ENCODE measurements at regions not wholly inside any gene's neighbourhood (a gene's known extent, or its start where the extent isn't known, plus 50 kb on each side); places are given as distances from the start of the nearest gene placed in this dataset.

DNA sequence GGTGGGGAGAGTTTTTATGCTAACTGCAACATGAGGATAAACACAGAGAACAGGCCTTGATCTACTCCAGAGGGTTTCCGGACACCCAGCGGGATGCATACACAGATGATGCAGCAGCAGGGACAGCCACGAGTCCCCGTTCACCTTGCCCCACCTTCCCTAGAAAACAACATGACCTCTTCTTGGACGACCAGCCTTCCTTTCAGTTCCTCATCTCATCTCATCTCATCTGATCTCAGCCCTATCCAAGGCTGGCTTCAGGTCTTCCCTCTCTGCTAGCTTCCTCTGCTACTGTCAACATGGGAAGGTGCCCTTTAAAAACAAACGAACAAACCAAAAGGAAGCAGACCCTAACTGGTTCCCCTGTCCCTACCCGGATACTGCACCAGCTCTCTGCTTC lies 1356.2 kb downstream of the TBC1D22A start:
- no peak for DNase-seq

DNA sequence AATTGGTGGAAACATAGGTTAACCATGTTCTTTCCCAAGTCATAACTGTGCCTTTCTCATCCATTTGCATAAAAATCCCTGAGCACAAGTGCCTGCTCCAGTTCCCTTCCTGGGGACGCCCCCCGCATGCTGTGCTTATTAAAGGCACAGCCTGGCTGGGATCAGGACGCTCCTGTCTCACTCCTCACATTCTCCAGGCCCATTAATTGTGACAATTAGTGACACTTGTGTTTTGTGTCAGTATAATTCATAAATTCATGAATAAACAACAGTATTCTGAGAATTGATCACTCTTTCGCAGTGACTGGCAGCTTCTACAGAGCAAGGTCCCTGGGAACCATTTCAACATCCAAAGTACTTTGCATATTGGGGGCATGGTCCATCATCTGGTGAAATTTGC lies 1354.4 kb downstream of the TBC1D22A start:
- no peak for DNase-seq

DNA sequence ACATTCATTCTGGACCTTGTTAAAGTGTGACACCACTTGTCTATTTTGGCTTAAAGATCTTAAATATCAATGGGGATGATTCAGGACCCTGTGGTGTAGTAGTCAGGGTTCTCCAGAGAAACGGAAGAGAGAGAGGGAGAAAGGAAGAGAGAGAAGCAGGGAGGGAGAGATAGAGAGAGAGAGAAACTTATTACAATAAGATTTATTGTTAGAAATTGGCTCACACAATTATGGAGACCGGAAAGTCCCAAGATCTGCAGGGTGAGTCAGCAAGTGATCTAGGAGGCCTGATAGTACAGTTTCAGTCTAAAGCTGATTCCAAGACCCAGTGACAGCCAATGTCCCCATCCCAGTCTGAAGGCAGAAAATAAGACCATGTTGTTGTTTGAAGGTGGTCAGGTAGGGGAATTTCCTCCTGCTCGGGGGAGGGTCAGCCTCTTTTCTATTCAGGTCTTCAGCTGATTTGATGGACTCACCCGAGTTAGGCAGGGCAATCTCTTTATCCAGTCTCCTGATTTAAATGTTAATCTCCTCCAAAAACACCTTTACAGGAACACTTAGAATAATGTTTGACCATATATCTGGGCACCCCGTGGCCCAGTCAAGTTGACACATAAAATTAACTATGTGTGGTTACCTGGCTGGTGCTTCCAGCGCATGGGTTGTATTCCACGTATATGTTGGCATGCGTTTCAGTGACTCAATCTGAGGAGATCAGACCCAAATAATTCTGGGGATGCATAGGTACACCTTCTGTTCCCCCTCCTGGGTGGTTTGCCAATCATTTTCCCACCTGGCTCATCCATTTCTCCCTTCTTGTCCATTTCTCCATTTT lies 1350.5 kb downstream of the TBC1D22A start:
- DNase-seq = no peak

DNA sequence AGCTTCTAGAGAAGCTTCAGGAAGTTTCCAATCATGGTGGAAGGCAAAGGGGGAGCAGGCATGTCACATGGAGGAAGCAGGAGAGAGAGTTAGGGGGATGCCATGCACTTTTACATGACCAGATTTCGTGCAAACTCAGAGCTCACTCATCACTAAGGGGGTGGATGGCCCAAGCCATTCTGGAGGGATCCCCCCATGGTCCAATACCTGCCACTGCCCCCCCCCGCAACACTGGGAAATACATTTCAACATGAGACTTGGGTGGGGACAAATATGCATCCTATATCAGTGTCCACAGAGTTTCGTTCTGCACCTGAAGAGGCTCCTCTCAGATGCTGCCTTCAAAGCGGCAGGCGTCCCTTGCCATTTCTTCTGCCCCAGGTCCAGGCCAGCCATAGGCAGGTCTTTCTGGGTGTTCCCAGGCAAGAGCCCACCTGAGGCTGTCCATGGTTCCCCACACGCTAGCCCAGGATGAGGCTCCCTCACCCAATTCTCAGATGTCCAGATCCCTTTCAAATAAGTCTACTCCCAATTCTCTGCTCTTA lies 1344.3 kb downstream of the TBC1D22A start:
- DNase-seq = no peak

DNA sequence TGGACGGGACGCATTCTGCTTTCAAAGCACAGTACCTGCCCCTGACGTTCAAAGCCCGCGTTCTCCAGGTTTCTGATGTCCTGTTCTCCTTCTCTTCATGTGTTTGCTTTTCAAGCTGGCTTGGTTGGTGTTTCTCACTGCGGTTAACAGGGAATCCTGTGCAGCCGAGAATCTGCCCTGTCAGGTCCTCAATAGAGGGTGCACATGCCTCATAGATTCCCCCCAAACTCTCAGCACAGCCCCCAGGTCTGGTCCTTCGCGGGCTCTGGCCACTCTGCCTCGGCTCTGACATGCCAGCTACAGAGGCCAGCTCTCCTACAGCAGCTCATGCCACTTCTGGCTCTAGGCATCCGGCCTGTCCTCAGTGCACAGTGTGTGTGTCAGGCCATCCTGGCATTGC lies 1343.8 kb downstream of the TBC1D22A start:
- DNase-seq = no peak

DNA sequence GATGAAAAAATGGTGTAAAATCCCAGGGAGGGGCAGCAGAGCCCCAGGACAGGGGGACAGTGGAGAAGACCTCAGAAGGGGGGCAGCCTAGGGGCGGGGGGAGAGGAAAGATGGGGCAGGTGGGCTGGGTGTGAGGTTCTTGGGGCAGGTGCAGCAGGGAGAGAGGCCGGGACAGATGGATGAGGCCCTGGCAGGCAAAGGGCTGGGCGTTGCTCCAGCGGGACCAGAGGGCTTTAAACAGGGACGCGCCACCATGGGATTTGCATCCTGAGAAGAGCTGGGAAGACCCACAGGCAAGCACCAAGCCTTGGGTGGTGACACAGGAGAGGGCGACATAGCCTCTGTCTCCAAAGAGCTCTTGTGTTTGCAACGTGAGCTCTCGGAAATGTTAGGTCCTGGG lies 1342.8 kb downstream of the TBC1D22A start:
- DNase-seq = no peak

DNA sequence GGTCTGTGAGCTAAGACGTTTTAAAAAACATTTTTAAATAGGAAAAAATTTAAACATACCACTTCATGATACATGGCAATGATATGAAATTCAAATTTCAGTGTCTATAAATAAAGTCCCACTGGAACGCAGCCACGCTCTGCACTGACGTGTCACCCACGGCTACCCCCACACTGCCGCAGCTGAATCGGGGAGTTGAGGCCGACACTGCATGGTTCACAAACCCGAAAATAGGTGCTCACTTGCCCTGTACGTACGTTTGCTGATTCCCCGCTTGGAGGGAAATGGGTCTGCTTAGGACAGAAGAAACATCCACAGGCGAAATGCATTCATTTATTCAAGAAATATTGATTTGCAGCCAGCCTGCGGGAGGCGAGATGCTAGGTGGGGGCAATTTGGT lies 1342.3 kb downstream of the TBC1D22A start:
- DNase-seq = no peak

DNA sequence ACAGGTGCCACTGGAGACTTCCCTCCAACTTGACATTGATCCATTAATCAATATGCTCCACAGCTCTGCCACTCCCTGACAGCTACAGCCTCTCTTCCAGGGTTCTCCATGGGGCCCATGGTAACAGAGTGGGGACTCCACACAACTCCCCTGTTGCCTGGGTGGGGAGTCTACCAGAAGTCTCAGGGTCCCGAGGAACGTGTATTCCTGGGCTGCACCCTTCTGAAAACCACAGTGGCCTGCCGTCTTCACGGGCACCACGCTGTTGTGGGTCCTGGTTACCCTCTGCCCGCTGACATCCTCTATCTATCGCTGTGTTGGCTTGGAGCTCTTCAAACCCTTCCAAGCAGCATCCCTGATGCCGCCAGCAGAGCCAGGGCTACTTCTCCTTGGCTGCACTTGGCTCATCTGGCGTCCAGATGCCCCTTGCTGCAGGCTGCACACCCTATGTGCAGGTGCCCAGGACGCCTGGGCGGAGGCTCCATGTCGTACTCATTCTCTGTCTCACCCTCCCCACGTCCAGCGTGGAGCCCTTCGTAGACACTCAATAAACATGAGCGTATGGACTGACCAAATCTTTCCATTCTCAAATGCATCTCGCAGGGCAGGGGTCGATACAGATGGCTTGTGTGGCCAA lies 1341.8 kb downstream of the TBC1D22A start:
- no peak for DNase-seq

DNA sequence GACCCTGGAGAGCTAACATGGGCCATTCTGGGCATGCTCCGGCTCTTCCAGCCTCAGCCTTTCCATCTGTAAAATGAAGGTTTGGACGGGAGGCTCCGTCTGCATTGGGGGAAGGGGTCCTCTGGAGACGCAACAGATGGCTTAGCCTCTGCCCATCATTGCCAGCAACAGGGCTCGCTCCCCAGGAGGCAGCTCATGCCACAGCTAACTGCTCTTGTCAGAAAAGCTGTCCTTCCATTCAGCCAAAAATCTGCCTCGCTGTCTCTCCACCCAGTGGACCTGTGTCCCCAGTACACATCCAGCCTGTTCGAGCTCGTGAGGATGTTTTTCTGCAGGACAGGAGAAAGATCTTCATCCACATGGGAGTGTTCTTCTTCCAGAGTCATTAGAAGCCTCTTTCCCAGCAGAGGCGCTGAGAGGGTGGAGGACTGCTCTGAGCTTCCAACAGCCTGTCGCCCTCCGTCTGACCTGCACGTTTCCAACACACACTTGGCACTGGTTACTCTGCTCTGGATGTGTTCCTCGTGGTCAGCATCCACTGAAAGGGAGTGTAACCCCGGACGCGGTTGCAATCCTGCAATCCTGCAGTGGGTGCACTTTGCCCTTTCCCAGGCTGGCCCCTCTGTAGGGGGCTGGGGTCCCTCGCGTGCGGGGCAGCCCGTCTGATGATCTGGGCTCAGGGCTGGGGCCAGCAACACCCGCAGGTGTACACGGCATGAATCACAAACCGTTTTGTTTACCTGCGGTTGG lies 1340.9 kb downstream of the TBC1D22A start:
- DNase-seq = no peak

DNA sequence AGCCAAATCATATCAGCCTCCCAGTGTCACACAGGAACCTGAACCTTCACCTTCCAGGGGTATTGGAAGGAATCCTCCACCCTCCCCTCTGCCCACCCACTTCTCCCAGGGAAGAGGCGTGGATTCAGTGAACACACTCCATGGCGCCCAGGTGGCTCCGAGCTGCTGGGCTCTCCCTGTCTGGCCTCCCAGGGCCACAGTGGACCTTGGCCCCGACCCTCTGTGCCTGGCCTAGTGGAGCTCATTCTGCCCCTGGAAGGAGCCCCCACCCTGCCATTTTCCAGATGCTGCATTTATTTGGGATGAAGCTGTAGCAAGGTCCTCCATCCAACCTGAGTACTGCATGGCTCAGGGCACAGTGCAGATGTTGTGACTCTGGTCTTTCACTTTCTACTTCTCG lies 1340.1 kb downstream of the TBC1D22A start:
- no peak for DNase-seq

DNA sequence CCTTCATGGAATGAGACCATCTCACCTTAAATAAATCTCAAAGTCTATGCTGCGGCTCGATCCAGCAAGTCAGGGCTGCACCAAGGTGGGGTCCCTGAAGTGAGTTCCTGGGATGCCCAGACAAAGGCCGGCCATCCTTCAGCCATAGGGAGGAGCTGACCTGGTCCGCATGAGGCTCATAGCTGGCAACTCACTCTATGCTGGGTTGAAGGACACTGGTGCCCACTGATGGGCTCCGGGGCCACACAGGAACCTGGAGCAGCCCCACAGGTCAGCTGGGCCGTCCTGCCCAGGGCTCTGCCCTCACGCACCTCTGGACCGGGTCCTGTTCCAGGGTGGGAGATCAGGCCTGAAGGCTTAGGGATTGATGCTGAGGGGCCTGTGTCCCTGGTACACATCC lies 1339.3 kb downstream of the TBC1D22A start:
- DNase-seq = no peak

DNA sequence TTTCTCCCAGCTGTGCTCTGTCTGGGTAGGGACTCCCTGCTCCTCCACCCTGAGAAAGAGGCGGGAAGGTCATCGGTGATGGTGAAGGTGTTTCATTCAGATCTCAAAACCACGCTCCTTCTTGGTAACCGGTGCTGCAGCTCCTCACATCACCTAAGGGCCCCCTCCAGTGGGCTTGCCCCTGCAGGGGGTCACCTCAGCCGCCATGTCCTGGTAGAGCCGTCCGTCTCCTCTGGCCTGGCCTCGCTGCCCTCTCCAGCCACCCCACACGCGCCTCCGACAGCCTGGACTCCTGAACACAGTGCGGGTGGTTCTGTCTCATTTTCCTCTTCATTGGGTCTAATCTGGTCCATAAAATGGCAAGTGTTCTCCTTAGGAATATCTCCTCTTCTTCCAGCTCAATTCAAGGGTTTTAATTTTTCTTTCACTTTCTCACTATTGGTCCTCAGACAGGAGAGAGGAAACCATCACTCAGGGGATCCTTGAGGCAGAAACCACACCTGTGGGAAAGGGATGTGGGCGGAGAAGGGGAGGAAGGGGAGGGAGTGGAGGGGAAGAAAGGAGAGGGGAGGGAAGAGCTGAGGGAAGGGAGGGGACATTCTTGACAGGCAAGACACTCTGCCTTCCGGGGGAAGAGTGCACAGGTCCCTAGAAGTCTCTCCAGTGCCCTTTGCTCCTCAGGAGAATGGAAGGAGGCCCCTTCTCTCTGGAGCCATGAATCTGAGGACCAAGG lies 1338.4 kb downstream of the TBC1D22A start:
- no peak for DNase-seq

DNA sequence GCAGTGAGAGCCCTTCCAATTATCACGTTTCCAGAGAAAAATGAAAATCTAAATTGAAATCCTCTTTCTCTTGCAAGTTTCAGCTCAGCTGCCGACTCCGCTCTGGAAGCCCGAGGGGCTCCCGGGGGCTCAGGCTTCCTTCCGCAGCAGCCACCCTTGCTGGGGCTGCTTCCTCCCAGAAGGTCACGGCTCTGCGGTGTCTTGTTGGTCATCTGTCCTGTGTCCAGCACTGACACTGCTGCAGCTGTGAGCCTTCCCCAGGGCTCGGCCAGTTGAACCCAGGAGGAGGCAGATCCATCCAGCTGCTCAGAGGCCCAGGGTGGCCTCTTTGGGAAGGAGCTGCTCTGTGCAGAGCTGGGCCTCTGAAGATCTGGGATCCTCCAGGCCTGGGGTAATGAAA lies 1337.2 kb downstream of the TBC1D22A start:
- DNase-seq = no peak

DNA sequence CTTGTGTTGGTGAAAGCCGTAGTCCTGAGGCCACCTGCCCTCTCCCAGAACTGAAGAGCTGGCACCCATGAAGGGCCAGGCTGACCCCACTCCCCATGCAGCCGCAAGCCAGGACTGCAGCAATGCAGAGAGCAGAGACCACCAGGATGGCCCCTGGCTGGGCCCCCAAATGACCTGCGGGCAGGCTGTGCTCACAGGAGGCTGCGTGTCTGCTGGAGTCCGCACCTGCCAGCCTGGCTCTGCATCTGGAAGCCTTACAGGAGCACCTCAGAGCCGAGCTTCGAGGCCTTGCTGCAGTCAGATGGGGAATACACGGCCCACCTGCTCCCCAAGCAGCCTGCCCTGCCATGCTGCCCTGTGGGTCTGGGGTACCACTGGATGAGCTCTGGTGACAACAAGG lies 1336.8 kb downstream of the TBC1D22A start:
- no peak for DNase-seq

DNA sequence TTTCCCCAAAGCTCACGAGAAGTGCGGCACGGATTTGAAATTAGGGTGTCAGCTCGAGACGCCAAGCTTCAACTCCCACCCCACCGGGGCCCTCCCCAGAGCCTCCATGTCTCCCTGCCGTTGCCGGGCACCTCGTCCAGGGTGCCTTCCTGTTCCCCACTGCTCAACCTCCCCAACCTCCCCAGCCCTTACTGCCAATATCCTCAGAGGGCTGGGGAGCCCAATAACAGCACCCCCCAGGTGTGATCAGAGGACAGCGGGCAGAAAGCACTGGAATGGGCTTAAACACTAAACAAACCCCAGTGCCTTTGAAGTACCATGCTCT lies 1336.4 kb downstream of the TBC1D22A start:
- DNase-seq = no peak

DNA sequence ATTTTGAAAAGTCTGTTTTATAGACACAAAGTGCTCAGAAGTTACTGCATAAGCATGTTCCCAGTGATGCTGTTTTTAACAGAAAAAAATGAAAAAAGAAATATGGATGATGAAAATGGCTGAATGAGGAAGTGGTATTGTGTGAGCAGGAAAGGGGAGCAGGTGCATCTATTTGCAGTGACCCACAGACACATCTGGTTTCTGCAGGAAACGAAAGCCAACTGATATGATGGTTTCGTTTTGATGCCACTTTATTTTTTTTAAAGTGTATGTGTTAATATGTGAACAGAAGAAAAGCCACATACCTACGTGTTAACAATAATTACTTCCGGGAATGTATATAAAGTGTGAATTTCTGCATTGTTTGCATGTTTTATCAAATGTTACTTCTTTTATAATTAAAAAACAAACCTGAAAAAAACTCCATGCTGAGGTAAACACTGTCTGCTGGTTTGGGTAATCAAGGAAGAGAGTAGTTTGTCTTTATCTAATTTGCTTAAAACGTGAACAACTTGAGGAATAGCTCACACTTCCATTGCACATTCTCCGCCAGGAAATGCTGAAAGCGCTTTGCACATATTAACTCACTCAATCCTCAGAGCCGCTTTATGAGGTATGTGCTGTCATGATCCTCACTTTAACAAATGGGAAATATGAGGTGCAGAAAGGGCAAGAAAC lies 1335.9 kb downstream of the TBC1D22A start:
- no peak for DNase-seq

DNA sequence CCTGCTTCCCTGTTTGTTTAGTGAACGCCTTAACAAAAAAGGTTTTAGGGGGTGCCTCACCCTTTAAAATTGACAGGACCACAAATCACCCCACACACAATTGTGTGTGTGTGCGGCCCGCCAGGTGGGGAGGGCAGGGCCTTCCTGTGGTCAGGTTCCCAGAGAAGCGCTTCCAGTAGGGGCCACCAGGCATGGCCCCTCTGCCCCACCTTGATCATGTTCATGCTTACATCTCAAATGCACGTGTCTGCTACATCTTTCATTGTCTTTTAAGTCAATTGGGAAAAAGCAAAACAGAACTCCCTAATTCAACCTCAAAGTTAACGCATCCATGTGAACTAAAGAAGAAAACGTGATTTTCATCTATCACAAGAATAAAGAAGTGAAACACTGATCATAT lies 1335.3 kb downstream of the TBC1D22A start:
- DNase-seq = no peak

DNA sequence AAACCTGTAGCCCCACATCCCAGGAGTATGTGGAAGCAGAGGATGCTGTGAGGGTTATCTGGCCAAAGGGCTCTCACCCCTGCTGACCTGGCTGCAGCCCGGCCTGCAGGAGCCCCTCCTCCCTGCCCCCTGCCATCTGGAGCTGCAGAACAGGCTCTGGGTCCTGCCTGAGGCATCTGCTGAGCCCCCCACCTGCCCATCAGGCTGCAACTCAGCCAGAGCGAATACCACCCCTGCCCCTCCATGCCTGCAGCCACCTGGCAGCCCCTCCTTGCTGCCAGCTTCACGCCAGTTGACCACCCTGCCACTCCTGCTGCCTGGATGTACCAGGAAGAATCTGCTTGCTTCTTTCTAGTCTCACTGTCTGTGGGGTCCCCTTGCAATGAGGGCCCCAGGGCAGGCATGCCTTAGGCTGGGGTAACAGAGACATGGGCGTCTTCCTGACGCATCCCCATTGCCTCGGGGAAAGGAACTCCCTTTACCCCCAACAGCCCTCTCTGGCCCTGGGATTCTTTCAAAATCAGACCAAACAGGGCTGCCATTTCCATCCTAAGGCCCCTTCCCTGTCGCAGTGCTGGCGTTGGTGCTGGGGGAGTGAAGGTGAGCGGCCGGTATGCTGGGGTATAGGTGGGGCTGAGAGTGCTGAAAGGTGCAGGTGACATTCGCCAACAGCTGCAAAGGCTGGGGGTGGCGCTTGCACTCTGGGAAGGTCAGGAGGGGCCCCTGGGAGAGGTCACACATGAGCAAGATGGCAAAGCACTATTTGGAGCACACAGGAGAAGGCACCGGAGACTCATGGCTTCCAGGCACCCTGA lies 1334.6 kb downstream of the TBC1D22A start:
- DNase-seq = no peak

DNA sequence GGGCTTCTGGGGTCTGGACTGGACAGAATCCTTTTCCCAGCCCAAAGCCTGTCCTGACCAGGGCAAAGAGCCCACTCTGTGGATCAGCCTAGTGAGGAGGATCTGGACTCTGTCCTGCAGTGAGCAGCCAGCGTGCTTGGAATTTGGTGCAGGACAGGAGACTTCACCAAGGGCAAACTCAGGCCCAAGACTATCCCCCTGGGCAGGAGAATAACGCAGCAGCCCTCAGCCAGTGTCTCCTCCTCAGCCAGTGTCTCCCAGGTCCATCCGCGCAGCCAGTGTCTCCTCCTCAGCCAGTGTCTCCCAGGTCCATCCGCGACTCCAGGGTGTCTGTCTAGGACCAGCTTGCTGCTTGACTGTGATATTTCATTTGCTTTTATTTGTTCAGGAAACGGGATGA lies 1334.0 kb downstream of the TBC1D22A start:
- no peak for DNase-seq

DNA sequence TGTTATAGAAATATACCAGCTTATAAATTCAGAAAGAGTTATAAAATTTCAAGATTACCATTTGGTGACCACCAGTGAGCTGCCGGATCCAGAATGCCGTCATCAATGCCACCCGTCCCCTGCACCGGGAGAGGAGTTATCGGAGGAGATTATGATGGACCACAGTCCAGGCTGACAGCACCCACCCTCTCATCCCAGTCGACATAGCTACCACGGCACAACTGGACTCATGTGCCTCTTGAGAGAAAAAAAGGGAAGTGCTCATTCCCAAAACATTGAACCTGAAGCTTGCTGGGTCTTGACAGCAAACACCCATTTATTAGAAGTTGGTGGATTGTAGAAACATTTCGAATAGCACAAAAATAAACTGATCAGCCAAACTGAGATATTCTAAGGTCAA lies 1331.5 kb downstream of the TBC1D22A start:
- no peak for DNase-seq

DNA sequence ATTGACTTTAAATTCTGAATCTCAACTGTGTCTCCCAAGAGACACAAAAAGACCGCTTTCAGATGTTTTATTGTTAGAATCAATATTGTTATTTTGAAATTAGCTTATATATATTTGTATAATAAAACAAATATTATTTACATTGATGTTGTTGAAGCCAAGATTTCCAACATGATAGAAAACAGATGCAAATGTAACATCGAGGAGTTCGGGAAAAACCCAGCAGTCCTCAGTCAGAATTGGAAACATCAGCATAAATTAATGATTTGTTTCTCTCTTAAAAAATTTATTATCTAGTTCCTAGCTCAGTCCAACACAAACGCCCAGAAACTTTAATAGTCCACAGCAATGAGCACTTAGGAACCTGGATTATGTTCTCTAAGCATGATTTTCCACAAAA lies 1330.4 kb downstream of the TBC1D22A start:
- DNase-seq = no peak

Measured in GOT3 (cell line).